Fibroblast of lung (primary cell): ENCODE measurements at regions not wholly inside any gene's neighbourhood (a gene's known extent, or its start where the extent isn't known, plus 50 kb on each side); places are given as distances from the start of the nearest gene placed in this dataset.

ENCODE experiments used
- DNase-seq, 2 donors: peaks; one replicate each; pipeline versions ENCODE4 v3.0.0 to v3.0.0-alpha.2; 2010; ENCODE audit warnings: low read depth in 2 of 2
- H2AFZ ChIP-seq: 2 replicates; pipeline ENCODE4 v1.5.1; 2012; ENCODE audit warnings: low read length, control low read depth, inconsistent platforms
- H3K27ac ChIP-seq: 2 replicates; pipeline ENCODE4 v1.5.1; 2011; ENCODE audit warnings: low read length, control low read depth; ENCODE audit not compliant: insufficient read depth
- H3K27me3 ChIP-seq: 2 replicates; pipeline ENCODE4 v1.5.1; 2011; ENCODE audit warnings: mild to moderate bottlenecking, low read length; ENCODE audit not compliant: control insufficient read depth, insufficient read depth
- H3K36me3 ChIP-seq: 2 replicates; pipeline ENCODE4 v1.5.1; 2011; ENCODE audit warnings: low read length; ENCODE audit not compliant: control insufficient read depth, insufficient read depth
- H3K4me1 ChIP-seq: 2 replicates; pipeline ENCODE4 v1.5.1; 2011; ENCODE audit warnings: low read length; ENCODE audit not compliant: control insufficient read depth, insufficient read depth; ENCODE audit errors: extremely low read depth
- H3K4me2 ChIP-seq: 2 replicates; pipeline ENCODE4 v1.5.1; 2011; ENCODE audit warnings: low read length, control low read depth; ENCODE audit not compliant: insufficient read depth; ENCODE audit errors: extremely low read depth
- H3K4me3 ChIP-seq, 4 experiments: fragments of 200-600 bp in 1 of 4; sonication (generic) in 1 of 4; replicated peaks in 1 of 4; 2 replicates each; pipeline ENCODE4 v1.5.1; 2011 to 2016; ENCODE audit warnings: low read length in 4 of 4, low read depth in 3 of 4, mild to moderate bottlenecking in 3 of 4, control low read depth in 2 of 4, inconsistent platforms in 1 of 4, mixed read lengths in 1 of 4; ENCODE audit not compliant: insufficient read depth in 1 of 4; ENCODE audit errors: control extremely low read depth in 1 of 4
- H3K79me2 ChIP-seq: 2 replicates; pipeline ENCODE4 v1.5.1; 2012; ENCODE audit warnings: mild to moderate bottlenecking, low read length, inconsistent platforms; ENCODE audit not compliant: control insufficient read depth, insufficient read depth
- H3K9ac ChIP-seq: 2 replicates; pipeline ENCODE4 v1.5.1; 2011; ENCODE audit warnings: mild to moderate bottlenecking, low read length, control low read depth; ENCODE audit not compliant: insufficient read depth
- H3K9me3 ChIP-seq: 2 replicates; pipeline ENCODE4 v1.5.1; 2012; ENCODE audit warnings: low read depth, low read length; ENCODE audit not compliant: control insufficient read depth, insufficient read depth
- H4K20me1 ChIP-seq: 2 replicates; pipeline ENCODE4 v1.5.1; 2011; ENCODE audit warnings: low read length; ENCODE audit not compliant: control insufficient read depth, insufficient read depth; ENCODE audit errors: extremely low read depth
- CTCF ChIP-seq, 2 donors: IDR thresholded peaks in 1 of 2; conservative IDR thresholded peaks in 1 of 2; 1 replicate in 1 of 2; 2 replicates in 1 of 2; pipeline ENCODE4 v1.5.1; 2011 to 2012; ENCODE audit warnings: low read length in 2 of 2, control low read depth in 1 of 2, inconsistent platforms in 1 of 2, low read depth in 1 of 2, mild to moderate bottlenecking in 1 of 2
- EZH2 ChIP-seq: IDR thresholded peaks from 2 replicates; pipeline ENCODE4 v1.5.1; 2012; ENCODE audit warnings: low read length, control low read depth, mild to moderate bottlenecking; ENCODE audit errors: missing control alignments

GRCh38 chr5:4447657-4448056, 692.5 kb upstream of the ADAMTS16 start:
- Histone ChIP-seq H3K9ac (no peak overlapping the region), H4K20me1 (no peaks in the 10 kb centered on the region), H3K9me3 (no peaks in the 10 kb centered on the region), H3K27me3 (no peaks in the 10 kb centered on the region), H3K36me3 (no peaks in the 10 kb centered on the region), H3K4me2 (no peak overlapping the region), H3K4me1 (no peaks in the 10 kb centered on the region), H3K4me3 (no peak overlapping the region), H3K27ac (no peak overlapping the region), H3K79me2 (no peaks in the 10 kb centered on the region), H2AFZ (no peak overlapping the region)
- no peak for DNase-seq
- TF ChIP-seq EZH2 (no peak), CTCF (conservative IDR thresholded peaks at IDR 0.05 in 1 of 2, IDR thresholded peaks at IDR 0.05 in 1 of 2; ENCODE audit: low read depth in 1 of 2, low read length in 2 of 2) (no peak)

DNA sequence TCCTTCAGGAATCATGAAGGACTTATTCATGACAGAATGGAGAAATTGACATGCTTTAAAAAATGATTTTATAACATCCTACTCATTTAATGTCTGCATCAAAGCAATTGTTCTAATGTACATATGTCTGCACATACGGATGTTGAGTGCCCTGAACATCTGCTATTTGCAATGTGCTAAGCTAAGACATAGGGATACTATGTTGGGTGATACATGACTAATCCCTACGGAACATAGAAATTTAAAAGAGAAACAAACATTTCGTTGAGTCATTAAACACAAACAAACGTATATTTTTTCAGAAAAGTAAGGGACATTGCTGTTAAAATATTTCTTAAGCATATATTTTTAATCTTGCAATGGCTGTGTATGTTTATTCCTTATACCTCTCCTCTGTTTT, 686.5 kb upstream of the ADAMTS16 start:
- H3K9ac ChIP-seq: no peak overlapping the region
- DNase-seq: no peak
- no peaks in the 10 kb centered on the region for H4K20me1 ChIP-seq
- H3K36me3 ChIP-seq: no peaks in the 10 kb centered on the region
- H3K79me2 ChIP-seq: no peaks in the 10 kb centered on the region
- no peaks in the 10 kb centered on the region for H3K9me3 ChIP-seq
- no peak overlapping the region for H2AFZ ChIP-seq
- no peak overlapping the region for H3K27ac ChIP-seq
- no peak for TF ChIP-seq EZH2
- TF ChIP-seq CTCF (conservative IDR thresholded peaks at IDR 0.05 in 1 of 2, IDR thresholded peaks at IDR 0.05 in 1 of 2; ENCODE audit: low read depth in 1 of 2, low read length in 2 of 2): no peak
- no peak overlapping the region for H3K4me3 ChIP-seq
- H3K27me3 ChIP-seq: no peaks in the 10 kb centered on the region
- H3K4me2 ChIP-seq: no peak overlapping the region
- no peaks in the 10 kb centered on the region for H3K4me1 ChIP-seq

GRCh38 chr5:4479426-4479825, 660.7 kb upstream of the ADAMTS16 start:
- Histone ChIP-seq H3K4me1 (no peaks in the 10 kb centered on the region), H2AFZ (no peak overlapping the region), H3K9ac (no peak overlapping the region), H4K20me1 (no peaks in the 10 kb centered on the region), H3K4me2 (no peak overlapping the region), H3K27me3 (no peaks in the 10 kb centered on the region), H3K27ac (no peak overlapping the region), H3K9me3 (no peaks in the 10 kb centered on the region), H3K79me2 (no peaks in the 10 kb centered on the region), H3K36me3 (no peaks in the 10 kb centered on the region), H3K4me3 (no peak overlapping the region)
- TF ChIP-seq EZH2 (no peak), CTCF (conservative IDR thresholded peaks at IDR 0.05 in 1 of 2, IDR thresholded peaks at IDR 0.05 in 1 of 2; ENCODE audit: low read depth in 1 of 2, low read length in 2 of 2) (no peak)
- no peak for DNase-seq
